ENCODE measurements at regions not wholly inside any gene's neighbourhood (a gene's known extent, or its start where the extent isn't known, plus 50 kb on each side); places are given as distances from the start of the nearest gene placed in this dataset.
"Not testable (repeated sequence)": the region's sequence is repeated elsewhere in the genome, so short reads cannot be mapped to it uniquely, and the experiment has no call there.

GRCh38 chr3:6425289-6425820, 435.6 kb upstream of the GRM7 start:
- H3K27ac ChIP-seq: no peak overlapping the region
- TF ChIP-seq, protein P1, sequence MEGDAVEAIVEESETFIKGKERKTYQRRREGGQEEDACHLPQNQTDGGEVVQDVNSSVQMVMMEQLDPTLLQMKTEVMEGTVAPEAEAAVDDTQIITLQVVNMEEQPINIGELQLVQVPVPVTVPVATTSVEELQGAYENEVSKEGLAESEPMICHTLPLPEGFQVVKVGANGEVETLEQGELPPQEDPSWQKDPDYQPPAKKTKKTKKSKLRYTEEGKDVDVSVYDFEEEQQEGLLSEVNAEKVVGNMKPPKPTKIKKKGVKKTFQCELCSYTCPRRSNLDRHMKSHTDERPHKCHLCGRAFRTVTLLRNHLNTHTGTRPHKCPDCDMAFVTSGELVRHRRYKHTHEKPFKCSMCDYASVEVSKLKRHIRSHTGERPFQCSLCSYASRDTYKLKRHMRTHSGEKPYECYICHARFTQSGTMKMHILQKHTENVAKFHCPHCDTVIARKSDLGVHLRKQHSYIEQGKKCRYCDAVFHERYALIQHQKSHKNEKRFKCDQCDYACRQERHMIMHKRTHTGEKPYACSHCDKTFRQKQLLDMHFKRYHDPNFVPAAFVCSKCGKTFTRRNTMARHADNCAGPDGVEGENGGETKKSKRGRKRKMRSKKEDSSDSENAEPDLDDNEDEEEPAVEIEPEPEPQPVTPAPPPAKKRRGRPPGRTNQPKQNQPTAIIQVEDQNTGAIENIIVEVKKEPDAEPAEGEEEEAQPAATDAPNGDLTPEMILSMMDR (conservative IDR thresholded peaks at IDR 0.05): no peak
- TF ChIP-seq ZFX (IDR thresholded peaks at IDR 0.05): no peak

- H3K27ac ChIP-seq: not testable (repeated sequence)
Observed at GRCh38 chr3:6428276-6428675, 432.6 kb upstream of the GRM7 start.

- TF ChIP-seq, protein P1 (conservative IDR thresholded peaks at IDR 0.05): no peak
- TF ChIP-seq ZFX (IDR thresholded peaks at IDR 0.05): no peak
- no peak overlapping the region for H3K27ac ChIP-seq
Observed at GRCh38 chr3:6435951-6436350, 425.0 kb upstream of the GRM7 start.

DNA sequence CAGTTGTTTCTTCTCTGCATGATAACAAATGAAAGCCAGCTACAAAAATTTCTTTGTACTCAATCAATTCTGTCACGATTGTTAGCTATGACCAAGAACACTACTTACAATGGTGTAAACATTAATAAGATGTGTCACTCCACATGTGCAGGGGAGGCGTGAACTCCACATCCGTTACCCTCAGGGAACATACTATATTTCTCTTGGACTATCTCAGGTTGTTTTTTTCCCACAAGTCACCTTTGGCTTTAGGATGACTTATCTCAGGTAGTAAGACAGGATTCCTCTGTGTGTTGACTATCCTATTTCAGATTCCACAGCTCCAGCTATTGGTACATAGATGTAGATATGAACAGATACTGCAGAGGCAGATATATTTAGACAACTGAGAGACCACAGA, 423.3 kb upstream of the GRM7 start:
- no peak overlapping the region for H3K27ac ChIP-seq
- TF ChIP-seq ZFX (IDR thresholded peaks at IDR 0.05): no peak
- TF ChIP-seq, protein P1 (conservative IDR thresholded peaks at IDR 0.05): no peak

GRCh38 chr3:6438031-6438430, 422.9 kb upstream of the GRM7 start:
- no peak overlapping the region for H3K27ac ChIP-seq
- TF ChIP-seq, protein P1 (conservative IDR thresholded peaks at IDR 0.05): no peak
- TF ChIP-seq ZFX (IDR thresholded peaks at IDR 0.05): no peak

DNA sequence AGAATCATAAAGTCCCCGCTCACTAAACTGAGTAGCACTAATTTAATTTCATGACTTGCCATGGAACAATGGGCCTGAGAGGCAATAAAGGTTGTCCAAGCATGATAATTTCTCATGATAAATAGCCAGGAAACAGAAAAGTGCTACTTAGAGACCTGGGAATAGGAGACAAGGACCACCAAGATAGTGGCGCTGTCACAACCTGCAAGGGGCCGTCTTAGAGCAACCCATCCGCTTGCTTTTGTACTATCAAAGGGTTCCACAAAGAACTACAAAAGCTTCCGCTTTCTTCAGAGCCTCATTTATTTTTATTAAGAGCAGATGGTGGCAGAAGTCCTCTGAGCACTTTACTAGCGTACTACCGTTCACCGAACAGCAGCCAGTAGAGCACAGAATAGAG, 421.7 kb upstream of the GRM7 start:
- H3K27ac ChIP-seq: no peak overlapping the region
- no peak for TF ChIP-seq ZFX (IDR thresholded peaks at IDR 0.05)
- TF ChIP-seq, protein P1 (conservative IDR thresholded peaks at IDR 0.05): no peak

DNA sequence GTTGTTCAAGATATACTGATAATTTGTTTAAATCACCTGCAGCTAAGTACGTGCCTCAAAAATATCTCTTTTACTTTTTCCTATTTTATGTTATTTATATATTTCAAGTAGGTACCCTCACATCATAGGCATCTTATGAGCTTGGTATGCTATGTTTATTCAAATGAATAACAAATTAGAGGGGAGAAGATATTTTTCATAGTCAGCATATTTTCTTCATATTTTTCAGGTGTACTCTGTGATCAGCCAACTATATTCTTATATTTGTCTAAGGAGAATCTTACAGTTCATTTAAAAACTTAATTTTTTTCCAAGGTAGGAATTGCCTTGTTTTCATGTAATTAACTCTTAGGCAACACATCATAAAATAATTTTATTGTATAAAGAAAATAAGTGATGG, 421.1 kb upstream of the GRM7 start:
- no peak overlapping the region for H3K27ac ChIP-seq
- no peak for TF ChIP-seq ZFX (IDR thresholded peaks at IDR 0.05)
- TF ChIP-seq, protein P1 (conservative IDR thresholded peaks at IDR 0.05): no peak

- H3K27ac ChIP-seq: no peak overlapping the region
- no peak for TF ChIP-seq ZFX (IDR thresholded peaks at IDR 0.05)
- TF ChIP-seq, protein P1 (conservative IDR thresholded peaks at IDR 0.05): no peak
Observed at GRCh38 chr3:6444888-6445658, 415.8 kb upstream of the GRM7 start.
